Fibroblast of the aortic adventitia (primary cell): ENCODE measurements at regions not wholly inside any gene's neighbourhood (a gene's known extent, or its start where the extent isn't known, plus 50 kb on each side); places are given as distances from the start of the nearest gene placed in this dataset.

Experiments
- DNase-seq: peaks from one replicate; pipeline ENCODE4 v3.0.0-alpha.2; 2010; ENCODE audit warnings: low read depth
- H3K4me3 ChIP-seq: 2 replicates; pipeline ENCODE4 v1.5.1; 2011; ENCODE audit warnings: low read depth, mild to moderate bottlenecking, control low read depth, low read length, moderate library complexity
- CTCF ChIP-seq: IDR thresholded peaks from 2 replicates; pipeline ENCODE4 v1.5.1; 2011; ENCODE audit warnings: mild to moderate bottlenecking, low read length, control low read depth, inconsistent platforms; ENCODE audit not compliant: insufficient read depth

- DNase-seq, result no peak
- H3K4me3 ChIP-seq, result no peak overlapping the region
- TF ChIP-seq CTCF, result no peak
Measured at GRCh38 chr2:168314236-168314635, 66.8 kb upstream of the STK39 start.

- no peak overlapping the region for H3K4me3 ChIP-seq
- no peak for TF ChIP-seq CTCF
- DNase-seq, result no peak
Measured at GRCh38 chr2:168315331-168316072, 68.1 kb upstream of the STK39 start.

GRCh38 chr2:168316073-168316440 is 68.7 kb upstream of the STK39 start:
- no peak for TF ChIP-seq CTCF
- DNase-seq, result no peak

GRCh38 chr2:168317282-168317681 is 69.9 kb upstream of the STK39 start:
- TF ChIP-seq CTCF, result no peak
- DNase-seq, result no peak
- H3K4me3 ChIP-seq, result no peak overlapping the region

More at GRCh38 chr2:168316073-168316440, 68.7 kb upstream of the STK39 start:
- H3K4me3 ChIP-seq, result no peak overlapping the region

GRCh38 chr2:168320267-168320666 is 72.9 kb upstream of the STK39 start:
- DNase-seq, result no peak
- no peak overlapping the region for H3K4me3 ChIP-seq
- TF ChIP-seq CTCF, result no peak

- DNase-seq, result no peak
- TF ChIP-seq CTCF, result no peak
- no peak overlapping the region for H3K4me3 ChIP-seq
Measured at GRCh38 chr2:168322325-168323007, 75.1 kb upstream of the STK39 start.
